ENCODE measurements at regions not wholly inside any gene's neighbourhood (a gene's known extent, or its start where the extent isn't known, plus 50 kb on each side); places are given as distances from the start of the nearest gene placed in this dataset.

DNA sequence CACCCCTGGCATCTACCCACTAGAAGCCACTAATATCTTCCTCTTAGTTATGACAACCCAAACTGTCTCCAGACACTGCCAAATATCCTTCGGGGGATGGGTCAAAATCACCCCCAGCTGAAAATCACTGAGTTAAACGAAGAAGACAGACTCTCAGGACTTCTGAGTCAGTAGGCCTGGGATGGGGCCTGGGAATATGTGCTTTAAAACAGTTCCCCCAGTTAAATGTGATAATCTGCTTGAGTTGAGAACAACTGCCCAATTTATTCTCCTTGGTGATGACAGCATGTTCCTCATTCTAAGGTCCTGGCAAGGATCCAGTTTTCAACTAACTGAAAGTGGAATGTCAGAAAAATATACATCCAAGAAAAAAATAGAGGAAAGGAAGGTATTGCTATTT, 52.4 kb downstream of the CBLL2 start:
- DNase-seq, result no peak

DNA sequence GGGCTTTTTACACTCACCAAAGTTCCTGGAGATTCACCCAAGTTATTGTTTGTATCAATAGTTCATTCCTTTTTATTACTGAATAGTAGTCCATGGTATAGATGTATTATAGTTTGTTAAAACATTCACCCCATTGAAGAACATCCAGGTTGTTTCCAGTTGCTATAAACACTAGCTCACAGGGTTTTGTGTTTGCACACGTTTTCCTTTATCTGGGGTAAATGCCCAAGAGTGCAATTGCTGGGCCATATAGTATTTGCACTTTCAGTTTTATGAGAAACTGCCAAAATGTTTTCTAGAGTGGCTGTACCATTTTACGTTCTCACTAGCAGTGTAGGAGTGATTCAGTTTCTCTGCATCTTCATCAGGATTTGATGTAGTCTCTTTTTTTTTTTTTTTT, 57.1 kb downstream of the CBLL2 start:
- no peak for DNase-seq

DNA sequence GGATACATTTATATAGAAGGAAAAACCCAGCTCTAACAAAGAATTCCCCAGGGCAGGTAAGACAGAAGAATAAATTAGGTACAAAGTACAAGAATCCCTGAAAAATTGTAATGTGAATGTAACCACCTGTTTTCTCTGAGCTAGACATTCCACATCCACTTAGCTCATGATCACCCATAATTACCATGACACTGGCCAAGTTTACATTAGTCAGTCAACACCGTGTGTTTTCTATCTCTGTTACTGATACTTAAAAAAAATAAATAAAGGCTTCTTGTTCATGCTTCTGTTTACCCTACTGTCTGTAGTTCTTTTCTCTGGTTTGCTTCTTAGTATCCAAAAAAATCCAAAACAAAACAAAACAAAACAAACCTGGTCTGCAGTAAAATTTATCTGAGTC, 66.0 kb downstream of the CBLL2 start:
- no peak for DNase-seq

DNA sequence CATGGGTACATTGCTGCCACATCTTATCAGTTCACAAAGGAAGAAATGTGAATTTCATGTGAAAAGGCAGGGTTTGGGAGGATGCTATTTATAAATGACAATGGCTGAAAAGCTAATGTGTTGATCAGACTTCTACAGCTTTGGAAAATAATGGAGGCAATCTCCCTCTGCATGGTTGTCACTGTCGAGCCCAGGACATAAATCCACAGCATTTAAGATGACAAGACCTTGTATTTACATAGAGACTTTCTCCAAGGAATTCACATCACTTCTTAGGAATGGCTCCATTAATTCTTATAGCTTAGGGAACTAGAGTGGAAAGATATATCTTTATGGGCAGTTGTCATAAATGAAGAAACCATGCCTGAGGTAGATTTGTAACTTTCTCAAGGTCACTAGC, 66.7 kb downstream of the CBLL2 start:
- no peak for DNase-seq

DNA sequence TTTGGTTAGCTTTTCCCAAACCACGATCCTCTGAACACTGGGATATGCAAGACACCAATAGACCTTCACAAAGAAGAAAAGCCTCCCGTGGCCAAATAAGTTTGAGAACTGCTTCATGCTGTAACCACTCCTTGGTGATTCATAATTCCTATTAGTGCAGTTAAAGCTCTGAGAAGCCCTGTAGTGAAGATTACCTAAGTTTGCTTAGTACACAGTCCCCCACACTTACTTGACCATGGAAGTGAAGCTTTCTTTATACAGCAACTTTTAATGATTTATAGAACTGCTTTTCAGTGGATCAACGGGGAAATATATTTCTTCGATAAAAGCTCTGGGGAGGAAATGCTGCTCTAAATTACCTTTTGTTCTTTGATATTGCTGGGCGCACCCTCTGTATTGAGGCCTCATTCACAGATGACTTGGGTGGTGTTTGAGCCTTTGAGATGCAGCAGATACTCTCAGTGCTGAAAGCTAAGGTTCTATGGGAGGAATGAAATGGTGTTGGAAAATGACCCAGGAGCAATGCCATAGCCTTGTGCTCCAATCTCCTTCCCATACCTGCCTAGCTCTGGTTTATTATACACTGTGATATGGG, 67.4 kb downstream of the CBLL2 start:
- DNase-seq, result no peak

DNA sequence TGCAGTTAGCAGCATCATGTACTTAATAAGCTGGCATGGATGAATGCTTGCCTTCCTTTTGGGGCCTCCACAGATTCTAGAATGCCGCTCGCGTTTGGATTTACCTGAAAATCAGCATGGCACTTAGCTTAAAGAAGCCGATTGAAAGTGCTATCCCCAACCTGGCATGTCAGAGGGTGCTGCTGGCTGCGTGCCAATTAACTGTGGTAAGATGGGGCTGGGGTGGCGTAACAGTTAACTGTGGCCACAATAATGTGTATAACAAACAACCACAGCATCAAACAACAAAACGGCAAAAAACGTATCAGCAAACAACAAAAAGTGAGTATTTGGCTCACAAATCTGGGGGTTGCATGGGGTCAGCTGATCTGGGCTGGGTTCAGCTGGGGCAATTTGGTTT, 70.5 kb downstream of the CBLL2 start:
- no peak for DNase-seq

DNA sequence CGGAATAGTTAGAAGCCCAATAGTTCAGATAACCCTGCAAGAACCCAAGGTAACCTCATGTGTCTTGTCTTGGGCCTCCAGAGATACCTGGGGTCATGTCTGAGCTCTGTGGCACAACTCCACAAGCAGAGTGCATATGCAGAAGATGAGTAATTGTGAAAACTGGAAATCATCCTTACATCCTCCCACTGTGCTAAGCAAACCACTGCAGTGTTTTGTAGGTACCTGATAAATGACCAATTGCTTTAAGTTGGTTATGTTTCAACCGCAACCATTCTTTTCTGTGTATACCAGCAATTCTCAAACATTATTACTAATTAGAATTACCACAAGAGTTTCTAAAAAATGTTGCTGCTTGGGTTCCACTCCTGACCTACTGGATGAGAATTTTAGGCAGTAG, 73.2 kb downstream of the CBLL2 start:
- DNase-seq, result no peak

DNA sequence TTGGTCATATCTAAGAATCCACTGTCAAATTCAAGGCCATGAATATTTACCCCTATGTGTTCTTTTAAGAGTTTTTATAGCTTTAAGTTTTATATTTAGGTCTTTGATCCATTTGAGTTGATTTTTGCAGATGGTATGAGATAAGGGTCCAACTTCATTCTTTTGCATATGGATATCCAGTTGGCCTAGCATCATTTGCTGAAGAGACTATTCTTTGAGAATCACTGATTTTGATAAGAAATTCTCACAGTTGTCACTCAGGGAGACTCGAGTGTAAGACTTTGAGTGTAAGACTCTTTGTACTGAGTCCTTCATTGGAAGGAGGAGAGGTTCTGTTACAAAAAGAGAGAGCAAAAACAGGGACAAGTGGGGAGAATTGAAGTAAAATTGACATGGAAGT, 74.8 kb downstream of the CBLL2 start:
- DNase-seq, result no peak

DNA sequence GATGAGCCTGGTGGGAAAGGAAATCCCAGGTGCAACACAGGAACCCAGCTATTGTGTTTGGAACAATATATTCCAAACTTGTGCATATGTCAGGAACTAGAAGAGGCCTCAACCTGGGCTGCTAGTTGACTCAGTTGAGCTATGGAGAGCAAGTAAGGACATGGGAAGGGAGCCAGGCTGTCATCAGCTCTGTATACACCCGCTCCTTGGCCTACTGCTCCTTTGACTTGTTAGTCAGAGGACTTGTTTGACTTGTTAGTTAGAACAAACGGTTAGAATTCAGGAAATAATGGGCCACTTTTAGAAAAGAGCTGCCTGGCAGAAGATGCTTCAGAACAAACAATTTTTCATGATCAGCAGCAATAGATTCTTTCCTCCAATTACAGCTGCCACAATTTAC, 76.4 kb downstream of the CBLL2 start:
- DNase-seq, result no peak

DNA sequence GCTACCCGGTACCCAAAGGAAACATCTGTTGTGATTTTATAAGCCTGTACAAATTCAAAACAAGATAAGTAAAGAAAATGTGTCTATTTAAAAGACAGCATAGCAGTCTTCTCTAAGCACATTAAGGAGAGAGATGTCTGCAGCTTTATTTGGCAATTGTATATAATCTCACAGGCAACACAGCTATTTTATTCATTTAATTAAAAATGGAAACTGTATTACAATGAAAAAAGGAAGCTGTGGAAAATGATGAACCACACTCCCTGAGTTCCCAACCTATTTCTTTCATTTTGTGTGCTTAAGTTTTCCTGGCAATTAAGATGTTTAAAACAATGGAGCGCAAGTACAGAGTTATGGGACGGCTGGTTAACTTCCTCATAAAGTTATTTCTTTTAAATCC, 78.4 kb downstream of the CBLL2 start:
- no peak for DNase-seq

DNA sequence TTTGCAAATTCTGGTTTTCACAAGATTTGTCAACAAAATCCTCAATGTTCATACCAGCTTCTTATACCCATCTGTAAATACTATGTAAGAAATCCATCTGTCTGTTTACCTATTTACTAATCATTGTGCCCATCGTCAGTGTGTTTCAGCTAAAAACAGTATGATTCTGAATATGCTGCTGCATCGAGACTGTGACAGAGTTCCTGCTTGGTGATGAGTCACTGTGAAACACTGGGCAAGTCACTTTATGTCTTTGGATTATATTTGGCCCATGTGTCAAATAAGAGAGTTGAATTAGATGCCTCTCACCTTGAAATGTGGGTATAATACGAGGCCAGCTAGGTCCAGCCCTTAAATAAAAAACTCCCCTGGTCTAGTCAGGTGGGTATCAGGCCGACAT, 79.3 kb downstream of the CBLL2 start:
- DNase-seq, result no peak

DNA sequence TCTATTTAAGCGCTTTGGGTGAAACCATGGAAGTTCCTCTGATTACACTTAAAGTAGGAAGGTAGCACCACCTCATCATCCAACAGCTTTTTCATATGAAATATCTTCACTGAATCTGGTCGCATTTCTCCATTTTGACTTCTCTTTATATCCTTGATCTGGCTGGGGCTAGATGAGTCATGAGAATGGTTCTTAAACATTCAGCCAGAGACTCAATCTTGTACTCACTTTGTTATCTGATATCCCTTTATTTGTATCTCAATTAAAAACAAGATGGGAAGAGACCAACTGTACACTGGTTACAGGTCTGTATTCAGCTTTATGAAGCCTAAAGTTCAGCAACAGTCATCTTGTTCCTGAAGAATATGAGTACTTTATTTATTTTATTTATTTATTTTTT, 84.9 kb downstream of the CBLL2 start:
- no peak for DNase-seq

DNA sequence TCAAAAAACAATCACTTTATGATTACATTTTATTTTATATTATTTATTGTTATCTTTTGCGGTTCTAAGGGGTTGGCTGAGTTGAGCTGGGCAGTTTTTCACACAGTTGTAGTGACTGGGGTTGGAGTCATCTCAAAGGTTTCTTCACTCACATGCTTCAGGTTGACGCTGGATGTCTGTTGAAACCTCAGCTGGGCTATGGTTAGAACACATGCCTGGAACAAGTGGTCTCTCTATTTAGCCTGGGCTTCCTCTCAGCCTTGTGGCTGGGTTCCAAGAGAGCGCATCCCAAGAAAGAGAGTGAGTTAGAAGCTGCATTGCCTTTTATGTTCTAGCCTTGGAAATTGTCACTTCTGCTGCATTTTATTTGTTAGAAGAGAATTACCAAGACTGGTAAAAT, 87.4 kb downstream of the CBLL2 start:
- DNase-seq, result no peak

DNA sequence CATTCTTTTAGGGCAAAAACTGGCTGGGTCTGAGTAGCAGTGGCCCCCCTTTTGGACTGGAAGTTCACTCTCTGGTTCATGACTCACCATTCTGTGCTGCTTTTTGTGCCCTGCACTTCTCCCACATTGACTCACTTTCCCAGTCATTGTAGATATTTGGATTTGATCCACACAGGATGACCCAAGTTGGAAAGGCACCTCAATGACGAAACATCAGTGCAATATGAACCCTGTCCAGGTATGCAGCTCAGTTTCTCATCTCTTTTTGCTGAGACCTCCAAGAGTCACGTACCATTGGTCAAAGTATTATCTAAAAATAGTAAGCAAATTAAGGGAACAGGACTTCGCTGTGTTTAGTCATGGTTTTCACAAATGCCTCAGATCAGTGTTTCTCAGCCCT, 92.7 kb downstream of the CBLL2 start:
- no peak for DNase-seq

DNA sequence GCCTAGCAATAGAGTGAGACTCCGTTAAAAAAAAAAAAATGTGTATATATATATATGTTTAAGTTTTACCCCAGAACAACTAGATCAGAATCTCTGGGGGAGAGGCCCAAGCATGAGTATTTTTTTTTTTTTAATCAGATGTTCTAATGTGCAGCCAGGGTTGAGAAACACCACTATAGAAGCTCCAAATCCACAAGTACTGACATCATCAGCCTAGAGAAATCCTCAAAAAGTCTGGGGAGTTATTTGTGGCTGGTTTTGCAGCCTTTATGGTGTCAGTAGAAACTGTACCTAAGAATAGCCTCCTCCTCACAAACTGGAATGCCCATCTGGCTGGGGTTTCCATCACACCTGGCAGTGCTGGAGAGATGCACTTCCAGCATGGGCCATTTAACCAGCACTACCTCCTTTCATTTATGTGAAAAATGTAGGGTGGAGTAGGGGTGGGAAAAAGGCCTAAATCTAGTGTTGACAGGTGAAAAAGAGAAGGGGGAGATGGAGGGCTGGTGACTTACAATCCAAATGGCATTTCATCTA, 93.5 kb downstream of the CBLL2 start:
- no peak for DNase-seq

DNA sequence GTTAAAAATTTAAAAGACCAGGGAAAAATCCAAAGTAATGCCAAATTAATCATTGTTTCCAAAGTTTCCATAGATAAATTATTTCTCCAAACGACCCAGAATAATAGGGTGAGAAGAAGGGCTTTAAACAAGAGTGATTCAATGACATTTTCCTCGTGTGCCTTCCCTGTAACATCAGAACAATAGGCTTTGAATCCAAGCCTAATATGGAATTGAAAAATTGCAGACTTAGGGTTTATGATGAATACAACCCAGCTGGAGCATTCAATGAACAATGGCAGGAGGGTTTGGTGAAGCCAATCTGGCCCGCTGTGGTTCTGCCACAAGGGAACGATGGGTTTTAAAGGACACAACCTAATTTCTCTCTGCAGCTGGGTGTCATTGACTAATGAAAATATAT, 94.2 kb downstream of the CBLL2 start:
- DNase-seq, result no peak

DNA sequence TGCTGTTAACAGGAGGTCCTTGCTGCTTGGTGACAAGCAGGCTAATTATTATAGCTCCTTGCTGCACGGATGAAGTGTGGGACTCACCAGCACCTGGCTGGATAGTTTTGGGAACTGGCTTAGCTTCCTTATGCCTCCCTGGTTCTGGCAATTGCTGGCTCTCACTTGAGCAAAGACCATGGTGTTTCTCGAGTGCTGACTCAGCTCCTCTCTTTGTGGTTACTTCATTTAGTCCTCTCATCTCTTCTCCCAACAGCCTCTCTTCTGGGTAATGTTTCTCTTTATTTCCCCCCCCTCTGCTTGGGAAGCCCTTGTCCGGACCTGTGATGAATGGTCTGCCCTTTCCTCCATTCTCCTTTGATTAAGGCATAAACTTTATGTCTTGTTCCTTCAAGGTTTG, 100.4 kb downstream of the CBLL2 start:
- DNase-seq, result no peak

DNA sequence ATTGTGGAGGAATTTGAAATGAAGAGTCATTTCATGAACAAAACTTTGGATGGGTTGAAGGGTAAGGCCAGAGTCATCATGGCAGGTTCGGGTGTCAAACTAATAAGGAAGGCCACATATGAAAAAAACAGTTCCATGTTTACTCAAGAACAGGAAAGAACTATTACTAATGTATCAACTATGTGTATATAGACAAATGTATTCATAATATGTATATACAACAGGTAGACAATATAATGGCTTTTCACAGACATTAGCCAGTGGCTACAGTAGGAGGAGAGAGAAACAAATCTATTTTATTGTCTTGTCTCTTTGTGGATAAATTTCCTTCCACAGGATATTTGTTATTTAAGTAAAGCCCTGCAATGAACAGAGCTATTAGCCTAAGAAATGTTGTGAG, 101.1 kb downstream of the CBLL2 start:
- no peak for DNase-seq

DNA sequence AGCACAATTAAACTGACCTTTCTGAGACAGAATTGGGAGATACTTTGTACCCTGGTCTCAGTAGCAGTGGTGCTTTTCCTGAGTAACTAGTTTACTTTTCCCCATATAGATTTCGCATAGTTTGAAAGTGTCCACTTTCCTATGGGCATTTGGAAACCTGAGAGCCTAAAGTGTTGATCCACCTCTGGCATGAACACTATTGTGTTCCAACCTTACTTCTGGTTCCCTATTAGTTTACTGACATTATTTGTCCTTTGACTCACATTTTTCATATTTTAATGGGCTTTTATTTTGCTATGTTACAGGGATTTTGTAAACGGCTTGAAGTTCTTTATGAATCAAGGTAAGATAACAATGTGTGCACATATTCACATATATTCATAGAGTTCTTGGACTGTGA, 103.7 kb downstream of the CBLL2 start:
- no peak for DNase-seq

DNA sequence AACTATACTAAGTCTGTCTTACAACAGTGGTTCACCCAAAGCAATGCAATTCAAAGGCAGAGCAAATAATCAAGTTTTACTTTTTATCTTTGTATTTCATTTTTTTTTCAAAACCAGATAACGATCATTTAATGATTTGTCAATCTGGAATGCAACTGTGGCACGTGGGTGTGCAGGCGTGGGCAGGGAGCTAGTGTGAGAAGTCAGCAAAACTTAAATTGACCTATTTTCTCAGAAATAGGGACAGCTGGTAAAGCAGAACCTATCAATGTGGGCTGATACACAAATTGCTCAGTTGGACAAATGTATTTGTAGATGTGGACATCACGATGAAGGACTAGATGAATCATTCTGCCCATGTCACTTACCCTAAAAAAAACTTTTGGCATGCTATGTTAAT, 105.6 kb downstream of the CBLL2 start:
- no peak for DNase-seq

DNA sequence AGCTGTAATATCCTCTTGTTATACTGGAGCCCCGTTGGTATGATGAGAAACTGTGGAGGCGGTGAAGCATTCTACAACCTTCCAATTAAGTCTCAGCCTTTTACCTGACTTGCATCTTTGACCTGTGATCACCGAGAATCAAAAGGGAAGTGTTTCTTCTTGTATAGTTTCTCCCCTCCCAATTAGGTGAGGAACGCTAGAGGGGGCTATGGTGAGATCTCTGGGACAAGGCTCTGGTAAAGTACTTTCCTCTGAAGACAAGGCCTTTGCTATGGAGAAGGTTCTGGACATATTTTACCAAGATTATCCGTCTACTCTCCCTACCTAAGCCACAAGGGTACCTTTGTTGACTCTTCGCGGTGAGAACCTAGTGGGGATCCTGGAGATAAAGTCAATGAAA, 111.3 kb downstream of the CBLL2 start:
- DNase-seq, result no peak

DNA sequence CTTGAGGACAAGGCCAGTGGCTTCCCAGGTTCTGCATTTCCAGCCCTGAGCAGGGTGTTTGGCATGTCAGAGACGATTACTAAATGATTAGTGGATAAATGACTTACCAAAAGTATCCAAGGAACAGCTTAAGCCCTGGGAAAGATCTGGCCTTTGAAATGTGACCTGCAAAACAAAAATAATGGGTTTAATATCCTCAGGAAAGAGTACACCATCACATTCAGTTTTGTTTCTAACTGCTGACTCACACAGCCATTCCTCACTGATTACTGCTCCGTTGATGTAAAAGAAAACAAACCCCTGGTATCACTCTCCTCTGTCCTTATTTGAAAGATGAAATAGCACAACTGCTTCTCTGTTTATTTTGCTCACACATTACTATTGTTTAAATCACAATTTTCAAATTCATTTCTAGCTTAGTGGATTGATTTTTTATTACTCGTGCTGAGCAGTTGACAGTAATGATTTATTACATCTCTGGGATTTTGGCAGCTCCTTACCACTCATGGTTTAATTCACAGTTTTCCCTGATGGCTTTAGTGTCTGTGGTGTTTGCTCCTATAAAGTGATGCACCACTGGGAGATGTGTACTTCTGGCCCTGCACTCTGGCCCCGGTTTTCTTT, 117.0 kb downstream of the CBLL2 start:
- DNase-seq, result peak; percentile 31

DNA sequence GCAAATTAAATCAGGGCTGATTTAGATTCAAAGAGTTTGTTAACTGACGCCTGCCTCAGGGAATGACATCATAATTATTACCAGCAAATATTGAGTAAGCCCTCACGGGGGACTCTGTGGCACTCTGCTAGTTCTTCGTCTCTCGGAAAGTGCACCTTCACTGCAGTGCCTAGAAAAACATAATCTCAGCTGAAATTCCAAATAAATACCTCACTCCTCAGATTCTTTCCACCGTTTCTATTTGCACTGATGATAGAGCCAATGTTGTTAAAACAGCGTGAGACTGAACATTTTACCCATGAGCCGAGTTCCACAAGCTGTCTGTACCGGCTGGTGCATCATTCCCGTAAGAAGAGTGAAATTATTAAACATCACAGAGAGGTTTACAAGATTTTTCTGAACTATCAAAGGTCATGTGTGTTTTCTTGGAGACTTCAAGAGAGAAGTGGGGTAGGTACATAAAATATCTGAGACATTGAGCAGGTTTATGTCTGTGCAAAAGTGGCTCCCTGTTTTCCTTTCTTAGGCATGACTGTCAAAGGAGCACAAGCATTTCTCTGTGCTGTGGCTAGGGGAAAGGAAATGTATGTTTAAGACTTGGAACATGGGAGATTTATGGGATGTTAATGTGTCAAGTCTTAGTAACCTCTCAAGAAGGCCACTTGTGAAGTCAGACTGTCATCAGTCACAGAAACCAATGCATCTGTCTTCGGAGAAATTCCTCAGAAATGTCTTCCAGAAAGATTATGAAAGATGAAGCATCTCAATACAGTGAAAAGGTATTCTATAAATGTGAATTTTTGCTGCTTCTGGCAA, 119.6 kb downstream of the CBLL2 start:
- no peak for DNase-seq

DNA sequence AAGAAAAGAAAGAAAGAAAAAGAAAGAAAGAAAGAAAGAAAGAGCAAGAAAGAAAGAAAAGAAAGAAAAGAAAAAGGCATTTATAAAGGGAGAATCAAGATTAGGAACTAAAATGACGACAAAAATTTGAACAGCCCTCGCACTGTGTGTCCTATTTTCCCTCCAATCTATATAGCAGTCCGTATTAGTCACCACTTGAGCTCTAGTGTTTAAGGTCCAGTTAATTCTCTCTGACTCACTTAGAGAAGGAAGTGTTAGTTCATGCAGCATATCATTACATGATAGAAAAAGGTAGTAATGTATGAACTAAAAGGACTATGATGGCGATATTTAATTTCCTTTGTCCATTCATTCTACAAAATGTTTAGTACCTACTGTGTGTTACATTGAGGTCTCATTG, 122.7 kb downstream of the CBLL2 start:
- no peak for DNase-seq
